Testis (tissue), 2 donors: ENCODE measurements at regions not wholly inside any gene's neighbourhood (a gene's known extent, or its start where the extent isn't known, plus 50 kb on each side); places are given as distances from the start of the nearest gene placed in this dataset.

Experiments
- CTCF ChIP-seq, 3 experiments: fragments of 450-650 bp in 2 of 3; fragments of 200-600 bp in 1 of 3; sonication (generic) in 1 of 3; IDR thresholded peaks; one replicate each; pipeline ENCODE4 v1.5.1; 2016 to 2019; ENCODE audit warnings: antibody characterized with exemption in 3 of 3, mild to moderate bottlenecking in 2 of 3, moderate library complexity in 1 of 3
- POLR2A ChIP-seq: fragments of 450-650 bp; IDR thresholded peaks from one replicate; pipeline ENCODE4 v1.6.1; 2017; ENCODE audit warnings: antibody characterized with exemption, mild to moderate bottlenecking, moderate library complexity

- TF ChIP-seq CTCF (IDR thresholded peaks at IDR 0.05) = no peak
- no peak for TF ChIP-seq POLR2A
Observed at GRCh38 chr5:68646144-68646543, 430.6 kb downstream of the PIK3R1 start.
